Stimulated activated CD8-positive, alpha-beta memory T cell treated with anti-CD3 and anti-CD28 coated beads, Interleukin-2, amount 100 ng/mL, for 48 hours (primary cell): ENCODE measurements at regions not wholly inside any gene's neighbourhood (a gene's known extent, or its start where the extent isn't known, plus 50 kb on each side); places are given as distances from the start of the nearest gene placed in this dataset.

Experiments
- DNase-seq, 2 donors: peaks; one replicate each; pipeline ENCODE4 v3.0.0-alpha.2; 2020; ENCODE audit warnings: low read depth in 2 of 2

- no peak for DNase-seq
Measured at GRCh38 chr7:25750744-25751508, 401.1 kb upstream of the NFE2L3 start.

GRCh38 chr7:25752154-25752553 lies 399.8 kb upstream of the NFE2L3 start:
- no peak for DNase-seq

- DNase-seq = no peak
Measured at GRCh38 chr7:25752967-25753791, 398.8 kb upstream of the NFE2L3 start.

GRCh38 chr7:25753837-25754236 lies 398.2 kb upstream of the NFE2L3 start:
- DNase-seq = no peak

GRCh38 chr7:25754333-25754732 lies 397.7 kb upstream of the NFE2L3 start:
- no peak for DNase-seq

GRCh38 chr7:25754751-25755150 lies 397.2 kb upstream of the NFE2L3 start:
- DNase-seq = no peak

GRCh38 chr7:25756601-25757000 lies 395.4 kb upstream of the NFE2L3 start:
- no peak for DNase-seq

- no peak for DNase-seq
Measured at GRCh38 chr7:25758559-25758958, 393.4 kb upstream of the NFE2L3 start.

GRCh38 chr7:25759286-25759685 lies 392.7 kb upstream of the NFE2L3 start:
- DNase-seq = no peak

- no peak for DNase-seq
Measured at GRCh38 chr7:25759748-25760147, 392.2 kb upstream of the NFE2L3 start.

- no peak for DNase-seq
Measured at GRCh38 chr7:25762511-25763462, 389.2 kb upstream of the NFE2L3 start.

- DNase-seq = no peak
Measured at GRCh38 chr7:25763463-25763860, 388.5 kb upstream of the NFE2L3 start.

- DNase-seq = no peak
Measured at GRCh38 chr7:25765110-25765655, 386.8 kb upstream of the NFE2L3 start.

GRCh38 chr7:25770235-25770634 lies 381.8 kb upstream of the NFE2L3 start:
- DNase-seq = no peak

- DNase-seq = no peak
Measured at GRCh38 chr7:25770670-25771069, 381.3 kb upstream of the NFE2L3 start.

- DNase-seq = no peak
Measured at GRCh38 chr7:25771491-25771890, 380.5 kb upstream of the NFE2L3 start.

- DNase-seq = no peak
Measured at GRCh38 chr7:25772802-25773201, 379.2 kb upstream of the NFE2L3 start.

GRCh38 chr7:25774675-25775074 lies 377.3 kb upstream of the NFE2L3 start:
- no peak for DNase-seq

GRCh38 chr7:25775570-25775969 lies 376.4 kb upstream of the NFE2L3 start:
- no peak for DNase-seq

GRCh38 chr7:25775999-25776743 lies 375.8 kb upstream of the NFE2L3 start:
- DNase-seq = no peak

GRCh38 chr7:25776744-25777123 lies 375.3 kb upstream of the NFE2L3 start:
- no peak for DNase-seq
